Stimulated activated CD4-positive, alpha-beta T cell treated with anti-CD3 and anti-CD28 coated beads, Interleukin-1b, Interleukin-23, amount 100 ng/mL, for 4 hours (primary cell): ENCODE measurements at regions not wholly inside any gene's neighbourhood (a gene's known extent, or its start where the extent isn't known, plus 50 kb on each side); places are given as distances from the start of the nearest gene placed in this dataset.

Experiments used
- DNase-seq, 2 donors: peaks; one replicate each; pipeline ENCODE4 v3.0.0-alpha.2; 2020; ENCODE audit warnings: low read depth in 2 of 2

DNA sequence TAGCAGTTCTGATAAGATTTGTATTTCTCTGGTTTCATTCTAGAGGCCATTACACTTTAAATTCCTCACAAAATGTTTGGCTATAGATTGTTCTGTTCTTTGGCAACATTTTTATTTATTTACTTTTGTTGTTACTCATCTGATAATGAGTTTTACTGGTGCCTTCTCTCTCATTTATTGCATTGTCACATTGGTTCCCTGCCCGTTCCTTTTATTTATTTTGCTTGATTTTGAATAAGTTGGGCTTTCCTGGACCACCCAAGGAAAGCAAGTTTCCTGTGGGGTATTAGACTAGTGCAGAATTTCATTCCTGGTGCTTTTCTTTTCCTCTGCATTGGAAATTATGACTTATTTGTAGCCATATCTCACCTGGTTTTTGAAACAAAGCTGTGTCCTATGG, 232.0 kb downstream of the SOCS6 start:
- DNase-seq: no peak

DNA sequence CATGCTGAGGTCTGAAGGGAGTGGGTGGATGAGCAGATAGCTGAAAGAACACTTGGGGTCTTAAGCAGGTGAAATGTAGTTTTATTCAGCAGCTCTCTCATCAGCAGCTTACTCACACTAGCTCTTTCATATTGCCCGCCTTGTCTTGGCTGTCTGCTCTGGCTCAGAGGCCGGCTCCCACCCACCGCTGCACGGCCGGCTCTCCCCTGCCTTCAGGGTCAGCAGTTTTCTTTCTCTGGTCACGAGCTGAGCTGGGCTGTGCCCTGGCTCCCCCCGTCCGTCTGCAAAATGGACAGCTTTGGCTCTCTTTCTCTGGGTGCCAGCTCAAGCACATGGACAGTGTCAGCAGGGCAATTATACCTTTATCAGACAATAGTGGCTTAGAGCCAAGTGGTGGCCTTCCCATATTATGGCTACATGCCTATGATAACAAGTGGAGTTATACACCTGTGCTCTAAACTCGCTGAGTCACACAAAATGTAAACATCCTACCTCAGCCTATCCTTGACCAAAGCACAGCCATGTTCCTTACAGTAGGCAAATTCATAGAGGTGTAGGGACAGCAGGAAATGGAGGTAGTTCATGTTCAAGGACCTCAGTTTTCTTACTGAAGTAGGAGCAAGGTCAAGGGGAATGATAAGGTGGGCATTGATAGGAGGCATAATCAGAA, 224.8 kb downstream of the SOCS6 start:
- no peak for DNase-seq

GRCh38 chr18:70507970-70508369, 219.1 kb downstream of the SOCS6 start:
- DNase-seq: no peak

DNA sequence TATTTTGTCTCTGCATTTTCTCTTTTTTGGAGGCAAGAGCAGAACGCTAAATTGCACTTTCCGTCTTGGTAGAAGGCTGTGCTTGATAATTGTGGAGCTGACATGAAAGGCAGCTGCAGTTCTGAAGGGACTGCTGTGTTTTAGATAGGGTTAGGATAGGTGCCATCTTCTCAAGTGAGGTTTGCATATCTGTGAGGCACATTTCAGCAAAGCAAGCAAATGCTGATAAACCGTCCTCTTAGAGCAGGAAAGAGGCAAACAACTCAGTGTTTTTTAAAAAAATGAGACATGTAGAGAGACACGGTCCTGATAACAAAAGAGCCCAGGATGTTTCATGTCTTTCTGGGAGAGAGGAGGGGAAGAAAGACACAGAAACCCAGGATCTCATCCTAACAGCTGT, 217.7 kb downstream of the SOCS6 start:
- no peak for DNase-seq

DNA sequence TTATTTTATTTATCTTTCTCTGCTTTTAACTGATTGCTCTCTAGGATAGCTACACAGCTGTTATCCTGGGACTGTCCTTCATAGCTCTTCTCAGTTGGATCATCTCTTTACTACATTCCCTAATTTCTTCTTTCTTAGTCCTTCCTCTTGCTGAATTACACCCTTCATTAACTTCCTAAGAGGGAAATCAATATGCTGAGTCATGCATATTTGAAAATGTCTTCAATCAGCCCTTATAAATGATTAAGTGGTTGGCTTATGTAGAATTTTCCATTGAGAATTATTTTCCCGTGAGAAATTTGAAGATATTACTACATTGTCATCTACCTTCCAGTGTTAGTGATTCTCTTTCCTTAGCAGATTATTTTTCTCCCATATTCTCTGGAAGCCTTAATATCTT, 214.2 kb downstream of the SOCS6 start:
- DNase-seq: no peak

DNA sequence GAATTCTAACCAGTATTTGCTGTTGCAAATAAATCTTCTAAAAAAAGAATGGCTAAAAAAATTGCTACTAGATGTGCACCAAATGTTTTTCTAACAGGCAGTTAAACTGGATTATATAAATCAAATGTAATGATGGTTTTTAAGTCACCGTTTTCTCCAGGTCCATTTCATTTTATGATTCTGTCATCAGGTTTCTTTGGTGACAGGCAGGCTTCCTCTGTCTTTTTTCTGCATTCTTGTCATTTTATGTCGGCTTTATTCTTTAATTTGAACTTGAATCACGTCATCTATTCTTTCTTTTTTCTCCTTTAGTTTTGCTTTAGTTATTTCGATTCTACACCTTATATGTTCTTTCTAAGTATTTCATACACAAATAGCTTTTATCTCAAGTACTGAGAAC, 212.5 kb downstream of the SOCS6 start:
- DNase-seq: no peak

GRCh38 chr18:70500748-70501147, 211.9 kb downstream of the SOCS6 start:
- DNase-seq: no peak

GRCh38 chr18:70499218-70499691, 210.4 kb downstream of the SOCS6 start:
- DNase-seq: no peak

DNA sequence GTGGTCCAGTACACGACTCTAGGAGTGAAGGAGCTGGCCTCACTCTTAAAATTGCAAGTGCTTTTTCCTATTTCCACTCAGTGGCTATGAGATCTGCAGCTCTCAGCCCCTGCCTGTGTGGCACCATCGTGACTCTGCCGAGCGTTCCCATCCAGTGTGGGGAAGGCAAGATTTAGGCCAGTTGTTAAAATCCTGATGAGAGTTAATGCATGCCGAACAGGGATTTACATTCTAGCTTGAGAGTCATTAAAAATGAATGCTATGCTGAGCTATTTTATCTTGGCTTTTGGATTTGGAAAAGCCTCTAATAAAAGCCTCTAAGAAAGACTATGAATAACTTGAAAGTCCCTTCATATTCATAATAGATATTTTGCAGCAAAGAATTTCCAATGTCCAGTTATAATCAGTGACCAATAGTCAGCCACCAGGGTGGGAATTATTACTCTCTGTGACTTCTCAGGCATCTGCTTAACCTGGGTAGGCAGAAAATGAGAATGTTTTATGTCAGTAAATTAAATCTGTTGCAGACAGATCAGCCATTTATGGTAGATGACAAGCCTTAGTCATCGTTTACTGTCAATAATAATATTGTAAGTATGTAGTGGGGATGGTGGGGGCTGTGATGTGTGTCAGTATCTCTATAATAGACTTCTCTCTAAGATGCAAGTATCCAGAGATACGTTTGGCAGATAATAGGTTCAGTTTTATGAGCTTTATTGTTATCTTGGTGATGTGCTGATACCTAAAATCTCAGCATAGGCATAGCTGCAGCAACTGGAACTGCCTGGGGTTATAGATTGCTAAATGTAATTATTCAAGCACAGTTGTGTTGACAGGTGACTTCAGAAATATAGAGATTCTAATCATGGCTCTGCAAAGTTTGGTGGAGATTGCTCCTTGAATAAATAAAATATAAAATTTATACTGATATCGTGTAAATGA, 207.8 kb downstream of the SOCS6 start:
- no peak for DNase-seq

DNA sequence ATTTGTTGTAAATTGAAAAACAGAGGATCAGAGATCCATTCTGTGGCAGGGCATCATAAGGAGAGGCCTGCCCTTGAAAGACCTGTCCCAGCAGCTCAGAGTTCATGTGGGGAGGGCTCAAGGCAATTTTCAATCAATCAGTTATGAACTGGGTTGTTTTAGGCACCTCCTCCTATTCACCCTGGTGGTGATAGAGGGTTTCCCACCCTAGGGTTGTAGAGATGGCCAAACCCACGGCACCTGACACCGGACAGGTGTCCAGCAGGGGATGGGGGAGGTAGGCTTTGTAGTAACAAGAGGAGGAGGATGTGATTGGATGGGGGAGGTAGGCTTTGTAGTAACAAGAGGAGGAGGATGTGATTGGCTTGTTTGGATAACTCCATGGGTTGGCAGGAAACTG, 205.7 kb downstream of the SOCS6 start:
- DNase-seq: no peak

GRCh38 chr18:70493461-70493860, 204.6 kb downstream of the SOCS6 start:
- no peak for DNase-seq

DNA sequence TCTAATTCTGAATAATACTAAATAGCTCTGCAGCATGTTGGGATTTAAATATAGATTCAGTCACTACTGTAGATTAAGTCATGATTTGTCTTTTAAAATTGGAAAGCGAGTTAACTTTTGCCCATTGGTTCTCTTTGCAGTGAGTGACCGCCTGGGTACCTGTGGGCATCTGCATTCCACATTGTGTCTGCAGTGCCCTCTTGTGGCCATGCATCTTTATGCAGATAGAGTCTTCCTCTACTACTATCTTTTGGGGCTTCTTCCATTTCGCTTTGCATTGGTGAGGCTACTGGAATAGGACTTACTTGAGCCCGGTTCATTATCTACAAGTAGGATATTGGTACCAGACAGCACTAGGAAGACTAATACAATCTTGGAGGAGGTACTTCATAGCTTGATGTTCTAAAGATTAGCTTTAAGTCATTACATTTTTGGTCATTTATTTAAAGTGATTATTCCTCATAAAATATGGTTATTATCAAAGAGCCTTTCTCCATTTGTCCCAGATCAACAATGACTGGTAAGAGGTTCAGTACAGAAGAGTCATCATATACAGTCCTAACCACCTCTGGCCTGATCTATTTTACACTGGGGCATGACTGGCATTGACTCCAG, 203.0 kb downstream of the SOCS6 start:
- DNase-seq: peak; percentile 19 to 32

GRCh38 chr18:70489986-70490933, 201.4 kb downstream of the SOCS6 start:
- DNase-seq: peak in 1 of 2 donors; percentile 31

GRCh38 chr18:70489571-70489970, 200.7 kb downstream of the SOCS6 start:
- no peak for DNase-seq

GRCh38 chr18:70469916-70470315, 181.1 kb downstream of the SOCS6 start:
- no peak for DNase-seq

DNA sequence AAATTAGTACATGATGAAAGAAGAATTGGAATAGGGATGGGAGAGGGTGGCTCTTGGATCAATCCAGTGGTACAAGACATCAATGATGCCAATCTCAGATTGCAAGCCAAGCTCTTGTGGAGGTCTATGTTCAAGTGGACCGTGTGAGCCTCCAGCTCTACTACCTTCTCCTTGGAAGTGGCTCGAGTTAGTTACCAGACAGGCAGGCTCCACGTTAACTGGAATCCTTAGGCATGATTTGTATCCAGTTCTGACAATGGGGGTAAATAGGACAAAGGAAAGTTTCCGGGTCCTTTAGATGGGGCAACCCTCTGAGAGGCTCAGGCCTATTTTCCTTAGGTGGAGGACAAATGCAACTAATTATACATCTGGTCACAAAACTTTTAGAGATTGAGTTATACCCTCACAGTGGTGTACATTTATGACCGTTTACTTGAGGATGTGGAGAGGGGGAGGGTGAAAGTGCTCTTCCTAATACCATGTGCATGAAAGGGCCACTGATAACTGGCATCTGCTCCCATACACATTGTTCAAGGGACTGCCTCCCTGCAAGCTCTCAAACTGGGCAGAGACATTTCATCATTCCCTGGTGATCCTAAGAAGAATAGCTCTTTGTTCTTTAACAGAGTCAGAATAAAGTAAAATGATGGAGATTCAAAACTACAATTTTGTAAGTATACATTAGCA, 180.2 kb downstream of the SOCS6 start:
- no peak for DNase-seq

DNA sequence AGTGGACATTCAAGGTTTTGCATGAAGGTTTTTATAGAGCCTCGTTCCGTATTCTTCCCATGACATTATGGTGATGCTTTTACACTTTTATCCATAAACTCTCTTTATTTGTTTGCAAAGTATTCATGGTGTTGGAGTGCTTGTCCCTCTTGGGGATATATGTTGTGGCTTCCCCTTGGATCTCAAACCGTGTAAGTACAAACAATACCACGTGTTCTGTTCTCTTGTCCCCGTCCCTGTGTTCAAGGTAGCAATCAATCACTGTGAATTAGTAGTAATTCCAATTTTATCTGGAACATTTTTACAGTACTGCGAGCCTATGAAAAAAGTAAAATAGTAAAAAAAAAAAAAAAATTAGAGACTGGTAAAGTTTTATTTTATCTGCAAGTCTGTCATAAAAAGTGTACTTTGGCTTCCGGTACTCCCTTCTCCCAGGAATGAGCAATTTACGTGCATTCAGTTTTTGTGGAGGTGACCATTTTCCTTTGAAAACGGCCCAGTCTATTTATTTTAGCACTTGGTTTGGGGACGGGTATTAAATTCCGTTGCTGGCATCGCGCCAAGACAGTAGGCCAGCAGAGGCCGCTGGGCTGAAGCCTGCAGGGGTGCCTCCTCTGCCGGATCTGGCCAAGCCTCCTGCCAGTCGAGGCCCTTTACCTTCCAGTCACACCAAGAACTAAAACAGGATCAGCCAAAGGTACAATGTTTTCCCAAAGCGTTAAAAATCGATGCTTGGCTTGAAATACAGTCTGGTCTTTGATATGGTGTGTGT, 175.7 kb downstream of the SOCS6 start:
- DNase-seq: peak in 1 of 2 donors; percentile 12

- no peak for DNase-seq
Observed at GRCh38 chr18:70463085-70463484, 174.2 kb downstream of the SOCS6 start.

- DNase-seq: no peak
Observed at GRCh38 chr18:70462078-70462439, 173.2 kb downstream of the SOCS6 start.
